A549 (cell line): ENCODE measurements at regions not wholly inside any gene's neighbourhood (a gene's known extent, or its start where the extent isn't known, plus 50 kb on each side); places are given as distances from the start of the nearest gene placed in this dataset.

Experiments
- ATAC-seq, 2 experiments: fragments of 200-7000 bp in 1 of 2; fragments of >200 bp in 1 of 2; cut with Nextera tagmentation in 1 of 2; cut with Tn5 transposase in 1 of 2; 3 replicates each; pipeline versions ENCODE4 v1.8.0 to v1.9.1; 2018 to 2020; ENCODE audit warnings: mild to moderate bottlenecking in 1 of 2, moderate library complexity in 1 of 2
- CTCF ChIA-PET: fragments of 300-600 bp; sonication (Branson Sonifier 250); formaldehyde crosslinking; extraction: SDS; loops from one replicate; lab custom pipeline; 2021; ENCODE audit warnings: antibody characterized with exemption, inconsistent platforms; lab: Yijun Ruan, JAX
- POLR2A ChIA-PET: fragments of 350-600 bp; formaldehyde crosslinking; extraction: SDS; loops from one replicate; lab custom pipeline; 2021; ENCODE audit warnings: antibody characterized with exemption, inconsistent platforms; lab: Yijun Ruan, JAX
- DNase-seq, 2 experiments: peaks; one replicate each; pipeline versions ENCODE4 v3.0.0 to v3.0.0-alpha.2; 2011 to 2016; ENCODE audit warnings: low read depth in 1 of 2, low spot score in 1 of 2
- FAIRE-seq: peaks from 2 replicates; lab custom pipeline; 2011; peaks lifted over from hg19 to GRCh38; lab: Jason Lieb, UNC
- H3K27ac ChIP-seq, 2 experiments: fragments of >200 bp; sonication (Bioruptor Twin); formaldehyde crosslinking; 3 replicates each; pipeline ENCODE4 v1.5.1; 2016 to 2017
- H3K4me1 ChIP-seq: fragments of >200 bp; sonication (Bioruptor Twin); formaldehyde crosslinking; 3 replicates; pipeline ENCODE4 v1.6.1; 2016
- H3K4me2 ChIP-seq: fragments of >200 bp; sonication (Bioruptor Twin); formaldehyde crosslinking; 3 replicates; pipeline ENCODE4 v1.6.1; 2016
- H3K4me3 ChIP-seq: fragments of >200 bp; sonication (Bioruptor Twin); formaldehyde crosslinking; 3 replicates; pipeline ENCODE4 v1.5.1; 2016
- H3K9me3 ChIP-seq: fragments of >200 bp; sonication (Bioruptor Twin); formaldehyde crosslinking; 3 replicates; pipeline ENCODE4 v1.6.1; 2016
- BCL3 ChIP-seq: fragments of >200 bp; sonication (Bioruptor Twin); formaldehyde crosslinking; IDR thresholded peaks from 3 replicates; pipeline ENCODE4 v1.6.1; 2016
- E2F6 ChIP-seq: IDR thresholded peaks from 2 replicates; pipeline ENCODE4 v1.6.1; 2012; ENCODE audit warnings: low read depth, borderline replicate concordance
- EHMT2 ChIP-seq: fragments of 200-600 bp; sonication (generic); IDR thresholded peaks from 2 replicates; pipeline ENCODE4 v1.6.1; 2016; ENCODE audit warnings: antibody characterized with exemption, low read depth, mild to moderate bottlenecking, moderate library complexity
- ELK1 ChIP-seq: fragments of 150-350 bp; IDR thresholded peaks from 2 replicates; pipeline ENCODE4 v1.6.1; 2014; ENCODE audit warnings: low read depth, mild to moderate bottlenecking, low read length
- FOSB ChIP-seq: fragments of 250-450 bp; sonication (Bioruptor Pico); IDR thresholded peaks from 2 replicates; pipeline ENCODE4 v1.5.0; 2020; ENCODE audit warnings: mild to moderate bottlenecking, moderate library complexity
- FOXS1 ChIP-seq: fragments of 250-450 bp; sonication (Bioruptor Pico); IDR thresholded peaks from 2 replicates; pipeline ENCODE4 v1.5.0; 2020; ENCODE audit warnings: mild to moderate bottlenecking, moderate library complexity
- HDAC2 ChIP-seq: fragments of 200-600 bp; sonication (generic); IDR thresholded peaks from 2 replicates; pipeline ENCODE4 v1.6.1; 2016
- HES2 ChIP-seq: fragments of >200 bp; sonication (Bioruptor Twin); formaldehyde crosslinking; IDR thresholded peaks from 2 replicates; pipeline ENCODE4 v1.6.1; 2016
- MAFK ChIP-seq: fragments of 450-650 bp; IDR thresholded peaks from 2 replicates; pipeline ENCODE4 v1.6.1; 2014; ENCODE audit not compliant: partially characterized antibody
- MAX ChIP-seq: IDR thresholded peaks from 2 replicates; pipeline ENCODE4 v1.6.1; 2012
- NR3C1 ChIP-seq: fragments of >200 bp; sonication (Bioruptor Twin); formaldehyde crosslinking; IDR thresholded peaks from 3 replicates; pipeline ENCODE4 v1.6.1; 2017
- POLR2AphosphoS2 ChIP-seq: conservative IDR thresholded peaks from 2 replicates; pipeline ENCODE4 v1.6.1; 2012; ENCODE audit warnings: low read length, improper control_type of control experiment, inconsistent platforms
- RARB ChIP-seq: fragments of 250-450 bp; sonication (Bioruptor Pico); IDR thresholded peaks from 2 replicates; pipeline ENCODE4 v1.8.0; 2021; ENCODE audit warnings: mild to moderate bottlenecking, moderate library complexity
- RCOR1 ChIP-seq: fragments of 150-350 bp; IDR thresholded peaks from 2 replicates; pipeline ENCODE4 v1.6.1; 2014; ENCODE audit warnings: antibody characterized with exemption, low read length, low read depth
- RFX5 ChIP-seq: fragments of 450-650 bp; IDR thresholded peaks from 2 replicates; pipeline ENCODE4 v1.7.1; 2014; ENCODE audit warnings: antibody characterized with exemption, mild to moderate bottlenecking, moderate library complexity
- SREBF2 ChIP-seq: fragments of 450-650 bp; IDR thresholded peaks from 2 replicates; pipeline ENCODE4 v1.6.1; 2014; ENCODE audit warnings: mild to moderate bottlenecking, moderate library complexity
- TFCP2L1 ChIP-seq: fragments of 250-450 bp; sonication (Bioruptor Pico); IDR thresholded peaks from 2 replicates; pipeline ENCODE4 v1.5.0; 2021; ENCODE audit warnings: mild to moderate bottlenecking
- ZNF302 ChIP-seq: fragments of 250-450 bp; sonication (Bioruptor Pico); IDR thresholded peaks from 2 replicates; pipeline ENCODE4 v1.9.0; 2021; ENCODE audit warnings: inconsistent platforms, mild to moderate bottlenecking, moderate library complexity
- WGBS: methylation state at CpG from one replicate; pipeline ENCODE4 v1.1.6; 2017; ENCODE audit errors: missing lambda C conversion rate; 5-methylcytosine and 5-hydroxymethylcytosine counted together
- TF ChIP-seq, protein P1 (sequence below): IDR thresholded peaks from 2 replicates; pipeline ENCODE4 v1.6.1; 2012
- TF ChIP-seq, protein P2 (sequence below): fragments of 250-450 bp; sonication (Bioruptor Pico); IDR thresholded peaks from 2 replicates; pipeline ENCODE4 v1.5.0; 2021; ENCODE audit warnings: mild to moderate bottlenecking, moderate library complexity, borderline replicate concordance

- H3K4me3 ChIP-seq: no peak overlapping the region
- POLR2A ChIA-PET: no interaction called here
- no peak overlapping the region for H3K27ac ChIP-seq
- no peaks in the 10 kb centered on the region for H3K9me3 ChIP-seq
- no peaks in the 10 kb centered on the region for H3K4me1 ChIP-seq
- FAIRE-seq (no peak), DNase-seq (no peak), ATAC-seq (no peak)
- CTCF ChIA-PET: no interaction called here
- 49% methylated on average over 1 of the region's 1 CpG for WGBS
- H3K4me2 ChIP-seq: no peak overlapping the region
- TF ChIP-seq RCOR1: no peak
- TF ChIP-seq MAX: no peak
- no peak for TF ChIP-seq ELK1
- no peak for TF ChIP-seq FOSB
- no peak for TF ChIP-seq RARB (CRISPR knock-in tag)
- no peak for TF ChIP-seq TFCP2L1
- no peak for TF ChIP-seq EHMT2
These were observed 219.6 kb upstream of the RGPD4 start for GRCh38 chr2:107607054-107607453.

DNA sequence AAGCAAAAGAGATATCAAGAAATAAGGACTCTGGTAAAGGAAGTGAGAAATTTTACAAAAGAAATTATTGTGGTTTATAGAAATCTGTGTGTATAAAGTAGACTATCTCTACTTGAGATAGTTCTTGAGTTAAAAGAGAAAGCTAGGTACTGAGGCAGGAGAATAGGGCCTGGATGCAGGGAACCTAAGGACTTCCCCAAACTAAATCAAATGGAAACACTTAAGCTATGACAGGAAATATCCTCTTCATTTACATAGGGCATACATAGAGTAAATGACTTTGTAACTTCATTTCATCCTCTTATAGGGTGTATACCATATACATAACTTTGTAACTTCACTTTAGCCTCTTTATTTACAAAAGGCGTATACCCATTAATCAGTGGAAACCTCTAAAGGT is 219.2 kb upstream of the RGPD4 start:
- DNase-seq (no peak), ATAC-seq (no peak), FAIRE-seq (no peak)
- ChIA-PET POLR2A (no interaction called here), CTCF (no interaction called here)
- Histone ChIP-seq H3K4me2 (no peak overlapping the region), H3K4me1 (no peaks in the 10 kb centered on the region), H3K9me3 (no peaks in the 10 kb centered on the region), H3K4me3 (no peak overlapping the region), H3K27ac (no peak overlapping the region)
- 83% methylated on average over 1 of the region's 1 CpG for WGBS
- TF ChIP-seq MAFK (no peak), RFX5 (no peak), SREBF2 (no peak), POLR2AphosphoS2 (no peak), ZNF302 (no peak), HES2 (no peak), NR3C1 (no peak), E2F6 (no peak), HDAC2 (no peak), FOXS1 (no peak), BCL3 (no peak)
- TF ChIP-seq, protein P1, sequence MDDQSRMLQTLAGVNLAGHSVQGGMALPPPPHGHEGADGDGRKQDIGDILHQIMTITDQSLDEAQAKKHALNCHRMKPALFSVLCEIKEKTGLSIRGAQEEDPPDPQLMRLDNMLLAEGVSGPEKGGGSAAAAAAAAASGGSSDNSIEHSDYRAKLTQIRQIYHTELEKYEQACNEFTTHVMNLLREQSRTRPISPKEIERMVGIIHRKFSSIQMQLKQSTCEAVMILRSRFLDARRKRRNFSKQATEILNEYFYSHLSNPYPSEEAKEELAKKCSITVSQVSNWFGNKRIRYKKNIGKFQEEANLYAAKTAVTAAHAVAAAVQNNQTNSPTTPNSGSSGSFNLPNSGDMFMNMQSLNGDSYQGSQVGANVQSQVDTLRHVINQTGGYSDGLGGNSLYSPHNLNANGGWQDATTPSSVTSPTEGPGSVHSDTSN: no peak
- TF ChIP-seq, protein P2, sequence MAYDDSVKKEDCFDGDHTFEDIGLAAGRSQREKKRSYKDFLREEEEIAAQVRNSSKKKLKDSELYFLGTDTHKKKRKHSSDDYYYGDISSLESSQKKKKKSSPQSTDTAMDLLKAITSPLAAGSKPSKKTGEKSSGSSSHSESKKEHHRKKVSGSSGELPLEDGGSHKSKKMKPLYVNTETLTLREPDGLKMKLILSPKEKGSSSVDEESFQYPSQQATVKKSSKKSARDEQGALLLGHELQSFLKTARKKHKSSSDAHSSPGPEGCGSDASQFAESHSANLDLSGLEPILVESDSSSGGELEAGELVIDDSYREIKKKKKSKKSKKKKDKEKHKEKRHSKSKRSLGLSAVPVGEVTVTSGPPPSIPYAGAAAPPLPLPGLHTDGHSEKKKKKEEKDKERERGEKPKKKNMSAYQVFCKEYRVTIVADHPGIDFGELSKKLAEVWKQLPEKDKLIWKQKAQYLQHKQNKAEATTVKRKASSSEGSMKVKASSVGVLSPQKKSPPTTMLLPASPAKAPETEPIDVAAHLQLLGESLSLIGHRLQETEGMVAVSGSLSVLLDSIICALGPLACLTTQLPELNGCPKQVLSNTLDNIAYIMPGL (CRISPR knock-in tag): no peak
